ENCODE measurements at regions not wholly inside any gene's neighbourhood (a gene's known extent, or its start where the extent isn't known, plus 50 kb on each side); places are given as distances from the start of the nearest gene placed in this dataset.

- WGBS, 2 donors (ENCODE audit: low coverage in 1 of 2): 53% methylated on average over 10 of the region's 10 CpGs; no CpG with 5 or more reads in 1 of the 2 donors
- peak overlapping the region; percentile 50 to 76 (median 71) for H3K27ac ChIP-seq
- no peak for DNase-seq
- peaks cover 3 to 27% (median 14%) of the 10 kb centered on the region in 4 donors for H3K4me1 ChIP-seq
- no peak for TF ChIP-seq CTCF (IDR thresholded peaks at IDR 0.05)
- no peaks in the 10 kb centered on the region for H3K36me3 ChIP-seq
- intact Hi-C loops (cut with DNase I; ENCODE audit: low total_unique reads): no loop called here
- H3K27me3 ChIP-seq: no peaks in the 10 kb centered on the region
- no peak overlapping the region for H3K4me3 ChIP-seq
- H3K9me3 ChIP-seq: no peaks in the 10 kb centered on the region
- in situ Hi-C loops (cut with MboI; ENCODE audit: low pct_ligation_motif_present in 1 of 4, low pct_unique_long_range_greater_than_20kb in 1 of 4, low sequenced_read_pairs in 3 of 4): no loop called here
Measured at GRCh38 chr2:120826260-120826648, 90.6 kb downstream of the GLI2 start.

- intact Hi-C loops (cut with DNase I; ENCODE audit: low total_unique reads): no loop called here
Measured at GRCh38 chr2:120826716-120827410, 91.2 kb downstream of the GLI2 start.

GRCh38 chr2:120828066-120828465, 92.4 kb downstream of the GLI2 start:
- no peaks in the 10 kb centered on the region for H3K36me3 ChIP-seq
- in situ Hi-C loops (cut with MboI; ENCODE audit: low pct_ligation_motif_present in 1 of 4, low pct_unique_long_range_greater_than_20kb in 1 of 4, low sequenced_read_pairs in 3 of 4): no loop called here
- H3K27me3 ChIP-seq: no peaks in the 10 kb centered on the region
- DNase-seq: no peak
- TF ChIP-seq POLR2AphosphoS5 (IDR thresholded peaks at IDR 0.05) (no peak), EP300 (IDR thresholded peaks at IDR 0.05; ENCODE audit: low read depth) (no peak)
- H3K9me3 ChIP-seq: no peaks in the 10 kb centered on the region
- WGBS, 2 donors (ENCODE audit: low coverage in 1 of 2): 84 to 87% methylated on average over 4 to 10 of the region's 10 CpGs
- no peak overlapping the region for H3K4me3 ChIP-seq
- no peak overlapping the region for H3K27ac ChIP-seq
- peaks cover 3 to 22% (median 12%) of the 10 kb centered on the region in 4 donors for H3K4me1 ChIP-seq
- intact Hi-C loops (cut with DNase I; ENCODE audit: low total_unique reads): no loop called here

More at GRCh38 chr2:120826716-120827410, 91.2 kb downstream of the GLI2 start:
- H3K27ac ChIP-seq: peak overlapping the region; percentile 50 to 76 (median 71)
- no peaks in the 10 kb centered on the region for H3K27me3 ChIP-seq
- no peak overlapping the region for H3K4me3 ChIP-seq
- H3K9me3 ChIP-seq: no peaks in the 10 kb centered on the region
- no peaks in the 10 kb centered on the region for H3K36me3 ChIP-seq
- in situ Hi-C loops (cut with MboI; ENCODE audit: low pct_ligation_motif_present in 1 of 4, low pct_unique_long_range_greater_than_20kb in 1 of 4, low sequenced_read_pairs in 3 of 4): no loop called here
- H3K4me1 ChIP-seq: peaks cover 3 to 22% (median 12%) of the 10 kb centered on the region in 4 donors
- TF ChIP-seq POLR2AphosphoS5 (IDR thresholded peaks at IDR 0.05) (peak in 1 of 3 donors; percentile 31), CTCF (IDR thresholded peaks at IDR 0.05) (no peak)
- DNase-seq: no peak
- WGBS, 2 donors (ENCODE audit: low coverage in 1 of 2): 68 to 90% methylated on average over 3 to 18 of the region's 18 CpGs

- Histone ChIP-seq H3K9me3 (no peaks in the 10 kb centered on the region), H3K4me1 (peaks cover 3 to 22% (median 12%) of the 10 kb centered on the region in 4 donors), H3K4me3 (no peak overlapping the region), H3K27me3 (no peaks in the 10 kb centered on the region), H3K27ac (no peak overlapping the region), H3K36me3 (no peaks in the 10 kb centered on the region)
- intact Hi-C loops (cut with DNase I; ENCODE audit: low total_unique reads) (no loop called here), in situ Hi-C loops (cut with MboI; ENCODE audit: low pct_ligation_motif_present in 1 of 4, low pct_unique_long_range_greater_than_20kb in 1 of 4, low sequenced_read_pairs in 3 of 4) (no loop called here)
- no peak for DNase-seq
- no peak for TF ChIP-seq POLR2AphosphoS5 (IDR thresholded peaks at IDR 0.05)
- no peak for TF ChIP-seq EP300 (IDR thresholded peaks at IDR 0.05; ENCODE audit: low read depth)
- no peak for TF ChIP-seq POLR2A (IDR thresholded peaks at IDR 0.05)
- TF ChIP-seq CTCF (IDR thresholded peaks at IDR 0.05): no peak
- WGBS, 2 donors (ENCODE audit: low coverage in 1 of 2): 83 to 98% methylated on average over 4 to 14 of the region's 14 CpGs
Measured at GRCh38 chr2:120828829-120829632, 93.4 kb downstream of the GLI2 start.
